ENCODE measurements at regions not wholly inside any gene's neighbourhood (a gene's known extent, or its start where the extent isn't known, plus 50 kb on each side); places are given as distances from the start of the nearest gene placed in this dataset.

DNA sequence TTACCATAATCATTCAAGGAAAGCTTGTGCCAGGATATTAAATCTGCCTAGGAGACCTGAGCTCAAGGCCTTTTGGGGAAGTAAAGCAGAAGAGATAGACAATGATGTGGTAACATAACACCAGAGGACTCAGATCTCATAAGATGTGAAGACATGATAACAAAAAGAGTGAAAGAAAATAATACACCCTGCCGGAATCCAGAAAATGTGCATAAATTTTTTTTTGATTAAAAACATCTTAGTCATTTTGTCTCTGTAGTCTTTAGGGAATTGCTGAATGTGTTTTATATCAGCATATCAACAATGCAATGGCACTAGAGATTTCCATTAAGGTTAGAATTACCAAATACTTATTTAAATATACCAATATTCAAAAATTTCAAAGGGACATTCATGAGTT, 326.8 kb upstream of the ROBO1 start:
- no peak for TF ChIP-seq POLR2A (IDR thresholded peaks at IDR 0.05)
- TF ChIP-seq, protein P1, sequence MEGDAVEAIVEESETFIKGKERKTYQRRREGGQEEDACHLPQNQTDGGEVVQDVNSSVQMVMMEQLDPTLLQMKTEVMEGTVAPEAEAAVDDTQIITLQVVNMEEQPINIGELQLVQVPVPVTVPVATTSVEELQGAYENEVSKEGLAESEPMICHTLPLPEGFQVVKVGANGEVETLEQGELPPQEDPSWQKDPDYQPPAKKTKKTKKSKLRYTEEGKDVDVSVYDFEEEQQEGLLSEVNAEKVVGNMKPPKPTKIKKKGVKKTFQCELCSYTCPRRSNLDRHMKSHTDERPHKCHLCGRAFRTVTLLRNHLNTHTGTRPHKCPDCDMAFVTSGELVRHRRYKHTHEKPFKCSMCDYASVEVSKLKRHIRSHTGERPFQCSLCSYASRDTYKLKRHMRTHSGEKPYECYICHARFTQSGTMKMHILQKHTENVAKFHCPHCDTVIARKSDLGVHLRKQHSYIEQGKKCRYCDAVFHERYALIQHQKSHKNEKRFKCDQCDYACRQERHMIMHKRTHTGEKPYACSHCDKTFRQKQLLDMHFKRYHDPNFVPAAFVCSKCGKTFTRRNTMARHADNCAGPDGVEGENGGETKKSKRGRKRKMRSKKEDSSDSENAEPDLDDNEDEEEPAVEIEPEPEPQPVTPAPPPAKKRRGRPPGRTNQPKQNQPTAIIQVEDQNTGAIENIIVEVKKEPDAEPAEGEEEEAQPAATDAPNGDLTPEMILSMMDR (IDR thresholded peaks at IDR 0.05), result no peak
- no peak for TF ChIP-seq EP300 (IDR thresholded peaks at IDR 0.05)

Measured in tibial nerve (tissue), 4 donors.